ENCODE measurements at regions not wholly inside any gene's neighbourhood (a gene's known extent, or its start where the extent isn't known, plus 50 kb on each side); places are given as distances from the start of the nearest gene placed in this dataset.

DNA sequence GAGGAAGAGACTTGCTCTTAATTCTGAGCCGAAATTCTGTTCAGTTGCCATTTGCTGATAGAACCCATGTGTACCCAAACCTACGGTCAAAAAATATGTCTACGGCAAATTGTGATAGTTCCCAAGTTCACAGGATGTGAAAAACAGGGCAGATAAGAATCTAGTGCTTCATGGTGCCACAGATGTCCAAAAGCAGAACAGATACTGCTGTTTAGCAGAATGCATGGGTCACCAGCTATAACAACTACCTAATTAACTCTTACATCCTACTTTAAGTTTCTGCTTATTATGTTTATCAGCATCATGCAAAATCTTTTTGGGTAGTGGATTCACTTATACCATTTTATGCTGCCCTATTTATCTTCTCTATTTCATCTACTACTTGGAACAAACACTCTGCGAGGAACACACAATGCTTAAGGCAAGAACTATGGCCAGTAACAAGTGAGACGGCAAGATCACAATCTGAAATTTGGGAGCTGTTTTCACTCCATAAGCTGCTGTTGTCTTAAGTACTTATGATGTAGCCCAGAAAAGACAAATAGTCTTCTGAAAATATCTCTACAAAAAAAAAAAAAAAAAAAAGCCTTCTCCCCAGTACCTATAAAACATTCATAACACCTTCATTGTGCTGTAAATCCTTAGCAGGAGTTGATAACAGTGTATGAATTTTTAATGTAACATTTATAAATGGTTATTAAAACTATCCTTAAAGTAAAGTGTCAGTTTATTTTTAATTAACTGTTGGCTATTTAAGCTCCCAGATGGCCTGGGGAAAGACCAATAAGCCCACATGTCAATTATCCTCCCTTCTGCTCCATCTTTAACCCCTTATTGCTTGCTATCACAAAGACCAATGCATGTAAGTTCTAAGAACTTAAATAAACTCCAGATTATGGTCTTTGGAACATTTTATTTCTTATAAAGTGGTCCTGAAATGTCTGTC is 232.3 kb downstream of the TLR4 start:
- Mint-ChIP-seq H3K27ac (no peak overlapping the region), H3K4me1 (0 out of 2 replicates have a peak, but pooled peaks cover 4% of the 10 kb centered on the region), H3K36me3 (peaks cover 2% of the 10 kb centered on the region; the same call in 1 of the 2 replicates), H3K4me3 (no peak overlapping the region), H3K9me3 (peaks cover 4% of the 10 kb centered on the region; the same call in 1 of the 2 replicates), H3K27me3 (ENCODE audit: low read depth) (no peaks in the 10 kb centered on the region; the same call in 1 of the 2 replicates)
- ATAC-seq (no peak), DNase-seq (ENCODE audit: low spot score) (no peak)
- CTCF ChIA-PET = no interaction called here
- POLR2A ChIA-PET = no interaction called here
- TF ChIP-seq RORB (CRISPR knock-in tag; IDR thresholded peaks at IDR 0.05) = no peak
- no peak for TF ChIP-seq GTF2I (CRISPR knock-in tag; conservative IDR thresholded peaks at IDR 0.05)
- TF ChIP-seq GRHL2 (CRISPR knock-in tag; IDR thresholded peaks at IDR 0.05; ENCODE audit: insufficient replicate concordance, severe bottlenecking) = no peak
- TF ChIP-seq, protein P1, sequence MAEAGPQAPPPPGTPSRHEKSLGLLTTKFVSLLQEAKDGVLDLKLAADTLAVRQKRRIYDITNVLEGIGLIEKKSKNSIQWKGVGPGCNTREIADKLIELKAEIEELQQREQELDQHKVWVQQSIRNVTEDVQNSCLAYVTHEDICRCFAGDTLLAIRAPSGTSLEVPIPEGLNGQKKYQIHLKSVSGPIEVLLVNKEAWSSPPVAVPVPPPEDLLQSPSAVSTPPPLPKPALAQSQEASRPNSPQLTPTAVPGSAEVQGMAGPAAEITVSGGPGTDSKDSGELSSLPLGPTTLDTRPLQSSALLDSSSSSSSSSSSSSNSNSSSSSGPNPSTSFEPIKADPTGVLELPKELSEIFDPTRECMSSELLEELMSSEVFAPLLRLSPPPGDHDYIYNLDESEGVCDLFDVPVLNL (CRISPR knock-in tag; IDR thresholded peaks at IDR 0.05; ENCODE audit: borderline replicate concordance, low read depth) = no peak
- no peak for TF ChIP-seq ZNF671 (CRISPR knock-in tag; IDR thresholded peaks at IDR 0.05)
- TF ChIP-seq, protein P2, sequence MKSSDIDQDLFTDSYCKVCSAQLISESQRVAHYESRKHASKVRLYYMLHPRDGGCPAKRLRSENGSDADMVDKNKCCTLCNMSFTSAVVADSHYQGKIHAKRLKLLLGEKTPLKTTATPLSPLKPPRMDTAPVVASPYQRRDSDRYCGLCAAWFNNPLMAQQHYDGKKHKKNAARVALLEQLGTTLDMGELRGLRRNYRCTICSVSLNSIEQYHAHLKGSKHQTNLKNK (CRISPR knock-in tag; IDR thresholded peaks at IDR 0.05) = no peak
- no peak for TF ChIP-seq SP1 (CRISPR knock-in tag; conservative IDR thresholded peaks at IDR 0.05)
- no peak for TF ChIP-seq EMX1 (CRISPR knock-in tag; IDR thresholded peaks at IDR 0.05)
- TF ChIP-seq SMAD4 (CRISPR knock-in tag; IDR thresholded peaks at IDR 0.05) = no peak
- no peak for TF ChIP-seq TP53 (CRISPR knock-in tag; IDR thresholded peaks at IDR 0.05)
- no peak for TF ChIP-seq NR2C2 (CRISPR knock-in tag; IDR thresholded peaks at IDR 0.05)
- TF ChIP-seq, protein P3, sequence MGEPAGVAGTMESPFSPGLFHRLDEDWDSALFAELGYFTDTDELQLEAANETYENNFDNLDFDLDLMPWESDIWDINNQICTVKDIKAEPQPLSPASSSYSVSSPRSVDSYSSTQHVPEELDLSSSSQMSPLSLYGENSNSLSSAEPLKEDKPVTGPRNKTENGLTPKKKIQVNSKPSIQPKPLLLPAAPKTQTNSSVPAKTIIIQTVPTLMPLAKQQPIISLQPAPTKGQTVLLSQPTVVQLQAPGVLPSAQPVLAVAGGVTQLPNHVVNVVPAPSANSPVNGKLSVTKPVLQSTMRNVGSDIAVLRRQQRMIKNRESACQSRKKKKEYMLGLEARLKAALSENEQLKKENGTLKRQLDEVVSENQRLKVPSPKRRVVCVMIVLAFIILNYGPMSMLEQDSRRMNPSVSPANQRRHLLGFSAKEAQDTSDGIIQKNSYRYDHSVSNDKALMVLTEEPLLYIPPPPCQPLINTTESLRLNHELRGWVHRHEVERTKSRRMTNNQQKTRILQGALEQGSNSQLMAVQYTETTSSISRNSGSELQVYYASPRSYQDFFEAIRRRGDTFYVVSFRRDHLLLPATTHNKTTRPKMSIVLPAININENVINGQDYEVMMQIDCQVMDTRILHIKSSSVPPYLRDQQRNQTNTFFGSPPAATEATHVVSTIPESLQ (CRISPR knock-in tag; IDR thresholded peaks at IDR 0.05) = no peak
- no peak for TF ChIP-seq CBFB (CRISPR knock-in tag; IDR thresholded peaks at IDR 0.05; ENCODE audit: low read depth)
- TF ChIP-seq ZNF396 (CRISPR knock-in tag; IDR thresholded peaks at IDR 0.05; ENCODE audit: borderline replicate concordance) = no peak
- no peak for TF ChIP-seq ZNF232 (CRISPR knock-in tag; IDR thresholded peaks at IDR 0.05)
- TF ChIP-seq NFE2L1 (CRISPR knock-in tag; IDR thresholded peaks at IDR 0.05) = no peak

DNA sequence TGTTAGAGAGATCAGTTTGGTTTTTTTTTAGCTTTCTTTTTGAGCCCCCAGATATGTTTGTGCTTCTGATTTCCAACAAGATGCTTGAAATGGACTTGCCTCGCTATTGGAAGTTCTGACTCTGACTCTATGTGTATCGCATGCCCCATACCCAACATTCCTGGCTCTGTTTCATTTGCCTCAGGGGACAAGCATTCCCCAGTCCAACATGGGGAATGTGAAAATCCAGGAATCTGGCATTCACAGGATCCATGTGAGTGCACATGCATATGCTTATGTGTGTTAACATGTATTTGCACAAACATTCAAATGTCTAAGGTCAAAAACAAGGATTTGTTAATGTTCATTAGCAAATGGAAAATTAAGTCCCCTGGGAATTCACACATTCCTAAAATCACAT is 233.9 kb downstream of the TLR4 start:
- POLR2A ChIA-PET = interaction anchor here (0.7 kb wide), 1 partner anchor 202 kb away, joined by 6 read pairs; no protein-coding TSS in a partner anchor
- no peak overlapping the region for H3K27ac Mint-ChIP-seq
- DNase-seq (ENCODE audit: low spot score) = no peak
- TF ChIP-seq, protein P4, sequence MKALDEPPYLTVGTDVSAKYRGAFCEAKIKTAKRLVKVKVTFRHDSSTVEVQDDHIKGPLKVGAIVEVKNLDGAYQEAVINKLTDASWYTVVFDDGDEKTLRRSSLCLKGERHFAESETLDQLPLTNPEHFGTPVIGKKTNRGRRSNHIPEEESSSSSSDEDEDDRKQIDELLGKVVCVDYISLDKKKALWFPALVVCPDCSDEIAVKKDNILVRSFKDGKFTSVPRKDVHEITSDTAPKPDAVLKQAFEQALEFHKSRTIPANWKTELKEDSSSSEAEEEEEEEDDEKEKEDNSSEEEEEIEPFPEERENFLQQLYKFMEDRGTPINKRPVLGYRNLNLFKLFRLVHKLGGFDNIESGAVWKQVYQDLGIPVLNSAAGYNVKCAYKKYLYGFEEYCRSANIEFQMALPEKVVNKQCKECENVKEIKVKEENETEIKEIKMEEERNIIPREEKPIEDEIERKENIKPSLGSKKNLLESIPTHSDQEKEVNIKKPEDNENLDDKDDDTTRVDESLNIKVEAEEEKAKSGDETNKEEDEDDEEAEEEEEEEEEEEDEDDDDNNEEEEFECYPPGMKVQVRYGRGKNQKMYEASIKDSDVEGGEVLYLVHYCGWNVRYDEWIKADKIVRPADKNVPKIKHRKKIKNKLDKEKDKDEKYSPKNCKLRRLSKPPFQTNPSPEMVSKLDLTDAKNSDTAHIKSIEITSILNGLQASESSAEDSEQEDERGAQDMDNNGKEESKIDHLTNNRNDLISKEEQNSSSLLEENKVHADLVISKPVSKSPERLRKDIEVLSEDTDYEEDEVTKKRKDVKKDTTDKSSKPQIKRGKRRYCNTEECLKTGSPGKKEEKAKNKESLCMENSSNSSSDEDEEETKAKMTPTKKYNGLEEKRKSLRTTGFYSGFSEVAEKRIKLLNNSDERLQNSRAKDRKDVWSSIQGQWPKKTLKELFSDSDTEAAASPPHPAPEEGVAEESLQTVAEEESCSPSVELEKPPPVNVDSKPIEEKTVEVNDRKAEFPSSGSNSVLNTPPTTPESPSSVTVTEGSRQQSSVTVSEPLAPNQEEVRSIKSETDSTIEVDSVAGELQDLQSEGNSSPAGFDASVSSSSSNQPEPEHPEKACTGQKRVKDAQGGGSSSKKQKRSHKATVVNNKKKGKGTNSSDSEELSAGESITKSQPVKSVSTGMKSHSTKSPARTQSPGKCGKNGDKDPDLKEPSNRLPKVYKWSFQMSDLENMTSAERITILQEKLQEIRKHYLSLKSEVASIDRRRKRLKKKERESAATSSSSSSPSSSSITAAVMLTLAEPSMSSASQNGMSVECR (CRISPR knock-in tag; IDR thresholded peaks at IDR 0.05; ENCODE audit: borderline replicate concordance) = no peak
- TF ChIP-seq MXD4 (CRISPR knock-in tag; IDR thresholded peaks at IDR 0.05; ENCODE audit: borderline replicate concordance) (no peak), RORB (CRISPR knock-in tag; IDR thresholded peaks at IDR 0.05) (no peak), ZNF416 (CRISPR knock-in tag; IDR thresholded peaks at IDR 0.05) (no peak)
- TF ChIP-seq, protein P3 (CRISPR knock-in tag; IDR thresholded peaks at IDR 0.05) = no peak
- TF ChIP-seq, protein P5, sequence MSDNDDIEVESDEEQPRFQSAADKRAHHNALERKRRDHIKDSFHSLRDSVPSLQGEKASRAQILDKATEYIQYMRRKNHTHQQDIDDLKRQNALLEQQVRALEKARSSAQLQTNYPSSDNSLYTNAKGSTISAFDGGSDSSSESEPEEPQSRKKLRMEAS (CRISPR knock-in tag; IDR thresholded peaks at IDR 0.05) = no peak
- TF ChIP-seq, protein P6, sequence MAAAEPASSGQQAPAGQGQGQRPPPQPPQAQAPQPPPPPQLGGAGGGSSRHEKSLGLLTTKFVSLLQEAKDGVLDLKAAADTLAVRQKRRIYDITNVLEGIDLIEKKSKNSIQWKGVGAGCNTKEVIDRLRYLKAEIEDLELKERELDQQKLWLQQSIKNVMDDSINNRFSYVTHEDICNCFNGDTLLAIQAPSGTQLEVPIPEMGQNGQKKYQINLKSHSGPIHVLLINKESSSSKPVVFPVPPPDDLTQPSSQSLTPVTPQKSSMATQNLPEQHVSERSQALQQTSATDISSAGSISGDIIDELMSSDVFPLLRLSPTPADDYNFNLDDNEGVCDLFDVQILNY (CRISPR knock-in tag; IDR thresholded peaks at IDR 0.05) = no peak
- TF ChIP-seq, protein P7, sequence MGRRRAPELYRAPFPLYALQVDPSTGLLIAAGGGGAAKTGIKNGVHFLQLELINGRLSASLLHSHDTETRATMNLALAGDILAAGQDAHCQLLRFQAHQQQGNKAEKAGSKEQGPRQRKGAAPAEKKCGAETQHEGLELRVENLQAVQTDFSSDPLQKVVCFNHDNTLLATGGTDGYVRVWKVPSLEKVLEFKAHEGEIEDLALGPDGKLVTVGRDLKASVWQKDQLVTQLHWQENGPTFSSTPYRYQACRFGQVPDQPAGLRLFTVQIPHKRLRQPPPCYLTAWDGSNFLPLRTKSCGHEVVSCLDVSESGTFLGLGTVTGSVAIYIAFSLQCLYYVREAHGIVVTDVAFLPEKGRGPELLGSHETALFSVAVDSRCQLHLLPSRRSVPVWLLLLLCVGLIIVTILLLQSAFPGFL (CRISPR knock-in tag; IDR thresholded peaks at IDR 0.05; ENCODE audit: borderline replicate concordance) = no peak

More for the DNA sequence above, 233.9 kb downstream of the TLR4 start:
- H3K36me3 Mint-ChIP-seq = peaks cover 2% of the 10 kb centered on the region; the same call in 1 of the 2 replicates
- 0 out of 2 replicates have a peak, but pooled peaks cover 4% of the 10 kb centered on the region for H3K4me1 Mint-ChIP-seq
- H3K9me3 Mint-ChIP-seq = peaks cover 4% of the 10 kb centered on the region; the same call in 1 of the 2 replicates
- H3K27me3 Mint-ChIP-seq (ENCODE audit: low read depth) = no peaks in the 10 kb centered on the region; the same call in 1 of the 2 replicates
- CTCF ChIA-PET = no interaction called here
- H3K4me3 Mint-ChIP-seq = no peak overlapping the region
- peak; percentile 22; the same call in 1 of the 2 replicates for ATAC-seq

Data from WTC11 (cell line).